ENCODE measurements at regions not wholly inside any gene's neighbourhood (a gene's known extent, or its start where the extent isn't known, plus 50 kb on each side); places are given as distances from the start of the nearest gene placed in this dataset.

GRCh38 chr2:128682729-128683284 lies 364.1 kb upstream of the HS6ST1 start:
- TF ChIP-seq AFF4 (CRISPR knock-in tag; IDR thresholded peaks at IDR 0.05; ENCODE audit: borderline replicate concordance) (no peak), MAX (CRISPR knock-in tag; IDR thresholded peaks at IDR 0.05) (no peak), ZNF423 (CRISPR knock-in tag; IDR thresholded peaks at IDR 0.05) (no peak), RORB (CRISPR knock-in tag; IDR thresholded peaks at IDR 0.05) (no peak), CTCF (IDR thresholded peaks at IDR 0.05) (no peak), KAT7 (CRISPR knock-in tag; IDR thresholded peaks at IDR 0.05; ENCODE audit: borderline replicate concordance) (no peak)
